B cell (primary cell): ENCODE measurements at regions not wholly inside any gene's neighbourhood (a gene's known extent, or its start where the extent isn't known, plus 50 kb on each side); places are given as distances from the start of the nearest gene placed in this dataset.

Experiments
- ATAC-seq: fragments of 200-7000 bp; cut with Tn5 transposase; one replicate; pipeline ENCODE4 v1.10.0; 2021; ENCODE audit warnings: low read depth, mild to moderate bottlenecking, moderate number of reproducible peaks, moderate library complexity
- CTCF ChIA-PET: fragments of 350-600 bp; sonication (Branson Sonifier 250); formaldehyde crosslinking; loops from one replicate; lab custom pipeline; 2021; ENCODE audit warnings: antibody characterized with exemption, inconsistent platforms; lab: Charles Lee
- POLR2A ChIA-PET: fragments of 350-600 bp; sonication (Branson Sonifier 250); formaldehyde crosslinking; loops from one replicate; lab custom pipeline; 2021; ENCODE audit warnings: antibody characterized with exemption; lab: Charles Lee
- DNase-seq: peaks from one replicate; pipeline ENCODE4 v3.0.0; 2013
- H2AFZ ChIP-seq: 2 replicates; pipeline ENCODE4 v1.6.1; 2012; ENCODE audit warnings: mild to moderate bottlenecking, low read depth, low read length; ENCODE audit not compliant: insufficient read depth, poor library complexity, severe bottlenecking
- H3K27ac ChIP-seq, 2 donors: 1 replicate in 1 of 2; 2 replicates in 1 of 2; pipeline ENCODE4 v1.5.1; 2012 to 2013; ENCODE audit warnings: low read length in 2 of 2, mild to moderate bottlenecking in 2 of 2, moderate library complexity in 1 of 2
- H3K27me3 ChIP-seq, 4 experiments: fragments of 200-600 bp in 1 of 4; sonication (generic) in 1 of 4; replicated peaks in 1 of 4; 1 replicate in 2 of 4; 2 replicates in 2 of 4; pipeline versions ENCODE4 v1.6.1 to v1.7.0; 2013 to 2016; ENCODE audit warnings: low read length in 3 of 4, mild to moderate bottlenecking in 2 of 4, mixed read lengths in 1 of 4, moderate library complexity in 1 of 4; ENCODE audit not compliant: insufficient read depth in 4 of 4, control insufficient read depth in 3 of 4; ENCODE audit errors: control extremely low read depth in 1 of 4
- H3K36me3 ChIP-seq, 2 experiments: replicated peaks in 1 of 2; 1 replicate in 1 of 2; 2 replicates in 1 of 2; pipeline versions ENCODE4 v1.6.1 to v1.7.1; 2013; ENCODE audit warnings: low read length in 1 of 2; ENCODE audit not compliant: insufficient read depth in 2 of 2, control insufficient read depth in 1 of 2; ENCODE audit errors: control extremely low read depth in 1 of 2, extremely low read depth in 1 of 2
- H3K4me1 ChIP-seq, 2 donors: fragments of 200-600 bp in 1 of 2; sonication (generic) in 1 of 2; 1 replicate in 1 of 2; 2 replicates in 1 of 2; pipeline versions ENCODE4 v1.5.1 to v1.6.1; 2013 to 2017; ENCODE audit warnings: low read length in 2 of 2; ENCODE audit not compliant: control insufficient read depth in 2 of 2, insufficient read depth in 2 of 2
- H3K4me2 ChIP-seq: replicated peaks from 2 replicates; pipeline ENCODE3; 2012; ENCODE audit warnings: mild to moderate bottlenecking, low read depth, low read length; ENCODE audit not compliant: poor library complexity, severe bottlenecking
- H3K4me3 ChIP-seq, 5 experiments: fragments of 200-600 bp in 1 of 5; sonication (generic) in 1 of 5; 1 replicate in 3 of 5; 2 replicates in 2 of 5; pipeline versions ENCODE4 v1.5.1 to v1.7.0; 2011 to 2016; ENCODE audit warnings: low read length in 4 of 5, mild to moderate bottlenecking in 4 of 5, low read depth in 2 of 5, control low read depth in 1 of 5, moderate library complexity in 1 of 5; ENCODE audit not compliant: insufficient read depth in 1 of 5; ENCODE audit errors: control extremely low read depth in 1 of 5, extremely low read depth in 1 of 5
- H3K79me2 ChIP-seq: fragments of 200-600 bp; sonication (generic); one replicate; pipeline ENCODE4 v1.6.0; 2016; ENCODE audit warnings: low read length; ENCODE audit not compliant: control insufficient read depth, insufficient read depth
- H3K9ac ChIP-seq: fragments of 200-600 bp; sonication (generic); 2 replicates; pipeline ENCODE4 v1.6.1; 2017; ENCODE audit warnings: mild to moderate bottlenecking, low read length, moderate library complexity
- H3K9me3 ChIP-seq, 3 donors: one replicate each; pipeline versions ENCODE4 v1.6.1 to v1.7.1; 2013; ENCODE audit warnings: low read length in 2 of 3; ENCODE audit not compliant: control insufficient read depth in 2 of 3, insufficient read depth in 1 of 3; ENCODE audit errors: control extremely low read depth in 1 of 3
- H4K20me1 ChIP-seq: 2 replicates; pipeline ENCODE4 v1.6.0; 2012; ENCODE audit warnings: mild to moderate bottlenecking, low read length; ENCODE audit not compliant: insufficient read depth, control insufficient read depth, poor library complexity, severe bottlenecking
- H3K27ac Mint-ChIP-seq: one replicate; pipeline ENCODE4 v1.8.0; 2021; ENCODE audit warnings: mixed read lengths
- H3K27me3 Mint-ChIP-seq: one replicate; pipeline ENCODE4 v1.8.0; 2021; ENCODE audit warnings: mixed read lengths
- H3K4me1 Mint-ChIP-seq: one replicate; pipeline ENCODE4 v1.8.0; 2021; ENCODE audit warnings: mixed read lengths
- H3K4me3 Mint-ChIP-seq: one replicate; pipeline ENCODE4 v1.8.0; 2021; ENCODE audit warnings: mixed read lengths
- H3K9me3 Mint-ChIP-seq: one replicate; pipeline ENCODE4 v1.8.0; 2022; ENCODE audit warnings: mixed read lengths; ENCODE audit not compliant: insufficient read depth
- EZH2 ChIP-seq: IDR thresholded peaks from 2 replicates; pipeline ENCODE4 v1.6.1; 2012; ENCODE audit warnings: borderline replicate concordance, low read depth, mild to moderate bottlenecking, moderate library complexity, low read length; ENCODE audit not compliant: insufficient read depth, poor library complexity, severe bottlenecking
- WGBS: methylation state at CpG from one replicate; pipeline ENCODE4 v1.1.5; 2013; ENCODE audit warnings: missing lambda C conversion rate; ENCODE audit not compliant: insufficient coverage; 5-methylcytosine and 5-hydroxymethylcytosine counted together
- intact Hi-C: fragments of 100-400 bp; cut with micrococcal nuclease; formaldehyde crosslinking; loops from one replicate; pipeline ENCODE4 v1.10.0; 2022
- TF ChIP-seq, protein P1 (sequence below): fragments of 200-600 bp; IDR thresholded peaks from one replicate; pipeline ENCODE4 v1.8.0; 2022; ENCODE audit warnings: antibody characterized with exemption, mild to moderate bottlenecking

DNA sequence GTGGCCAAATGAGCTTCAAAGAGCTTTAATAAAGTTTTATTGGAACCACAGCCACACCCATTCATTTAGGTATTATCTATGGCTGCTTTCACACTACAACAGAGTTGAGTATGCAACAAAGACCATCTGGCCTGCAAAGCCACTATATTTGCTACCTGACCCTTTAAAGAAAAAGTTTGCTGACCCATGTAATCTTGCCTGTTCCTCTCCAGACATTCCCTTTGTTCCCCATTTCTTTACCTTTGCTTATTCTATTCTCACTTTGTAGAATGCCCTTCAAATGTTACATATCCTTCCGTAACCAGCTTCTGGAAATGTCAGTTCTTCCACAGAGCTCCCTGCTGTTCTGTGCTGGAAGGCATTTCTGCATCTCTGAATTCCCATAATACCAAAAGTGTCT is 320.2 kb downstream of the TLE1 start:
- no peaks in the 10 kb centered on the region for H3K36me3 ChIP-seq
- H4K20me1 ChIP-seq = no peaks in the 10 kb centered on the region
- H3K27ac Mint-ChIP-seq = no peak overlapping the region
- WGBS = no CpG with 5 or more reads among the region's 1 CpG
- CTCF ChIA-PET = no interaction called here
- ATAC-seq (no peak), DNase-seq (no peak)
- no peak overlapping the region for H3K9ac ChIP-seq
- H3K4me1 ChIP-seq = no peaks in the 10 kb centered on the region
- no peaks in the 10 kb centered on the region for H3K27me3 ChIP-seq
- intact Hi-C loops = no loop called here
- H3K27me3 Mint-ChIP-seq = no peaks in the 10 kb centered on the region
- peaks cover 8% of the 10 kb centered on the region for H3K9me3 Mint-ChIP-seq
- H3K9me3 ChIP-seq = peaks cover 0 to 7% (median 7%) of the 10 kb centered on the region in 3 donors
- H3K27ac ChIP-seq = no peak overlapping the region
- POLR2A ChIA-PET = no interaction called here
- H2AFZ ChIP-seq = no peak overlapping the region
- H3K4me3 Mint-ChIP-seq = no peak overlapping the region
- H3K79me2 ChIP-seq = no peaks in the 10 kb centered on the region
- no peak overlapping the region for H3K4me3 ChIP-seq
- no peak overlapping the region for H3K4me2 ChIP-seq
- TF ChIP-seq EZH2 = no peak
- TF ChIP-seq, protein P1, sequence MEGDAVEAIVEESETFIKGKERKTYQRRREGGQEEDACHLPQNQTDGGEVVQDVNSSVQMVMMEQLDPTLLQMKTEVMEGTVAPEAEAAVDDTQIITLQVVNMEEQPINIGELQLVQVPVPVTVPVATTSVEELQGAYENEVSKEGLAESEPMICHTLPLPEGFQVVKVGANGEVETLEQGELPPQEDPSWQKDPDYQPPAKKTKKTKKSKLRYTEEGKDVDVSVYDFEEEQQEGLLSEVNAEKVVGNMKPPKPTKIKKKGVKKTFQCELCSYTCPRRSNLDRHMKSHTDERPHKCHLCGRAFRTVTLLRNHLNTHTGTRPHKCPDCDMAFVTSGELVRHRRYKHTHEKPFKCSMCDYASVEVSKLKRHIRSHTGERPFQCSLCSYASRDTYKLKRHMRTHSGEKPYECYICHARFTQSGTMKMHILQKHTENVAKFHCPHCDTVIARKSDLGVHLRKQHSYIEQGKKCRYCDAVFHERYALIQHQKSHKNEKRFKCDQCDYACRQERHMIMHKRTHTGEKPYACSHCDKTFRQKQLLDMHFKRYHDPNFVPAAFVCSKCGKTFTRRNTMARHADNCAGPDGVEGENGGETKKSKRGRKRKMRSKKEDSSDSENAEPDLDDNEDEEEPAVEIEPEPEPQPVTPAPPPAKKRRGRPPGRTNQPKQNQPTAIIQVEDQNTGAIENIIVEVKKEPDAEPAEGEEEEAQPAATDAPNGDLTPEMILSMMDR = no peak
- no peaks in the 10 kb centered on the region for H3K4me1 Mint-ChIP-seq

GRCh38 chr9:81363916-81364480 is 325.3 kb downstream of the TLE1 start:
- peaks cover 8% of the 10 kb centered on the region for H3K9me3 Mint-ChIP-seq
- DNase-seq (no peak), ATAC-seq (no peak)
- no peak overlapping the region for H3K27ac Mint-ChIP-seq
- ChIA-PET POLR2A (no interaction called here), CTCF (no interaction called here)
- Histone ChIP-seq H3K27me3 (no peaks in the 10 kb centered on the region), H3K9me3 (peaks cover 0 to 11% (median 7%) of the 10 kb centered on the region in 3 donors), H4K20me1 (no peaks in the 10 kb centered on the region), H3K36me3 (no peaks in the 10 kb centered on the region), H3K27ac (no peak overlapping the region), H3K79me2 (no peaks in the 10 kb centered on the region), H3K4me2 (no peak overlapping the region), H2AFZ (no peak overlapping the region), H3K9ac (no peak overlapping the region), H3K4me3 (no peak overlapping the region), H3K4me1 (no peaks in the 10 kb centered on the region)
- H3K27me3 Mint-ChIP-seq = no peaks in the 10 kb centered on the region
- H3K4me3 Mint-ChIP-seq = no peak overlapping the region
- 88% methylated on average over 5 of the region's 6 CpGs for WGBS
- intact Hi-C loops = no loop called here
- TF ChIP-seq, protein P1 = no peak
- no peak for TF ChIP-seq EZH2
- H3K4me1 Mint-ChIP-seq = no peaks in the 10 kb centered on the region
